Body of pancreas (tissue), 4 donors: ENCODE measurements at regions not wholly inside any gene's neighbourhood (a gene's known extent, or its start where the extent isn't known, plus 50 kb on each side); places are given as distances from the start of the nearest gene placed in this dataset.

Source experiments
- CTCF ChIP-seq, 7 experiments: fragments of 450-650 bp in 4 of 7; fragments of 200-600 bp in 3 of 7; sonication (generic) in 3 of 7; IDR thresholded peaks; one replicate each; pipeline ENCODE4 v1.5.1; 2016 to 2019; ENCODE audit warnings: antibody characterized with exemption in 7 of 7
- POLR2A ChIP-seq, 3 donors: fragments of 450-650 bp; IDR thresholded peaks; one replicate each; pipeline ENCODE4 v1.6.1; 2016; ENCODE audit warnings: antibody characterized with exemption in 3 of 3, mild to moderate bottlenecking in 2 of 3

GRCh38 chr5:84642324-84642723, 257.6 kb upstream of the EDIL3 start:
- no peak for TF ChIP-seq POLR2A (IDR thresholded peaks at IDR 0.05)
- no peak for TF ChIP-seq CTCF (IDR thresholded peaks at IDR 0.05)
